ENCODE measurements at regions not wholly inside any gene's neighbourhood (a gene's known extent, or its start where the extent isn't known, plus 50 kb on each side); places are given as distances from the start of the nearest gene placed in this dataset.
A peak's percentile ranks its signal among the peaks of the same experiment; 100 is the strongest.

GRCh38 chr1:112805155-112805853 lies 90.2 kb upstream of the PPM1J start:
- no peaks in the 10 kb centered on the region for H3K36me3 Mint-ChIP-seq (ENCODE audit: insufficient read depth)
- H3K9me3 Mint-ChIP-seq, result no peaks in the 10 kb centered on the region
- peaks cover 4% of the 10 kb centered on the region for H3K27me3 Mint-ChIP-seq (ENCODE audit: low read depth)
- ATAC-seq, result no peak
- H3K4me3 Mint-ChIP-seq, result no peak overlapping the region
- no peaks in the 10 kb centered on the region for H3K4me1 Mint-ChIP-seq (ENCODE audit: low read depth)
- no peak for DNase-seq

GRCh38 chr1:112803906-112804762 lies 89.0 kb upstream of the PPM1J start:
- Mint-ChIP-seq H3K9me3 (no peaks in the 10 kb centered on the region), H3K36me3 (ENCODE audit: insufficient read depth) (no peaks in the 10 kb centered on the region), H3K4me3 (no peak overlapping the region), H3K4me1 (ENCODE audit: low read depth) (no peaks in the 10 kb centered on the region), H3K27me3 (ENCODE audit: low read depth) (peaks cover 4% of the 10 kb centered on the region)
- DNase-seq (peak; percentile 23), ATAC-seq (peak; percentile 79)

GRCh38 chr1:112800289-112800688 lies 85.2 kb upstream of the PPM1J start:
- Mint-ChIP-seq H3K9me3 (no peaks in the 10 kb centered on the region), H3K27me3 (ENCODE audit: low read depth) (peaks cover 4% of the 10 kb centered on the region), H3K4me1 (ENCODE audit: low read depth) (no peaks in the 10 kb centered on the region), H3K36me3 (ENCODE audit: insufficient read depth) (no peaks in the 10 kb centered on the region), H3K4me3 (no peak overlapping the region)
- DNase-seq (no peak), ATAC-seq (no peak)

- no peaks in the 10 kb centered on the region for H3K9me3 Mint-ChIP-seq
- peaks cover 4% of the 10 kb centered on the region for H3K27me3 Mint-ChIP-seq (ENCODE audit: low read depth)
- no peak for DNase-seq
- H3K4me1 Mint-ChIP-seq (ENCODE audit: low read depth), result no peaks in the 10 kb centered on the region
- no peak overlapping the region for H3K4me3 Mint-ChIP-seq
- H3K36me3 Mint-ChIP-seq (ENCODE audit: insufficient read depth), result no peaks in the 10 kb centered on the region
- ATAC-seq, result no peak
Measured at GRCh38 chr1:112798292-112798691, 83.2 kb upstream of the PPM1J start.

- Mint-ChIP-seq H3K27me3 (ENCODE audit: low read depth) (no peaks in the 10 kb centered on the region), H3K9me3 (no peaks in the 10 kb centered on the region), H3K4me3 (no peak overlapping the region), H3K4me1 (ENCODE audit: low read depth) (no peaks in the 10 kb centered on the region), H3K36me3 (ENCODE audit: insufficient read depth) (no peaks in the 10 kb centered on the region)
- DNase-seq (no peak), ATAC-seq (no peak)
Measured at GRCh38 chr1:112797224-112797623, 82.1 kb upstream of the PPM1J start.

GRCh38 chr1:112794654-112795239 lies 79.6 kb upstream of the PPM1J start:
- Mint-ChIP-seq H3K9me3 (no peaks in the 10 kb centered on the region), H3K4me1 (ENCODE audit: low read depth) (no peaks in the 10 kb centered on the region), H3K36me3 (ENCODE audit: insufficient read depth) (no peaks in the 10 kb centered on the region), H3K4me3 (no peak overlapping the region), H3K27me3 (ENCODE audit: low read depth) (peaks cover 3% of the 10 kb centered on the region)
- DNase-seq, result no peak
- ATAC-seq, result no peak

- Mint-ChIP-seq H3K4me3 (no peak overlapping the region), H3K9me3 (no peaks in the 10 kb centered on the region), H3K4me1 (ENCODE audit: low read depth) (no peaks in the 10 kb centered on the region), H3K36me3 (ENCODE audit: insufficient read depth) (no peaks in the 10 kb centered on the region), H3K27me3 (ENCODE audit: low read depth) (peaks cover 5% of the 10 kb centered on the region)
- DNase-seq (no peak), ATAC-seq (no peak)
Measured at GRCh38 chr1:112793631-112794565, 78.8 kb upstream of the PPM1J start.

- no peak for ATAC-seq
- DNase-seq, result no peak
- Mint-ChIP-seq H3K36me3 (ENCODE audit: insufficient read depth) (no peaks in the 10 kb centered on the region), H3K4me3 (no peak overlapping the region), H3K27me3 (ENCODE audit: low read depth) (peaks cover 5% of the 10 kb centered on the region), H3K9me3 (no peaks in the 10 kb centered on the region), H3K4me1 (ENCODE audit: low read depth) (no peaks in the 10 kb centered on the region)
Measured at GRCh38 chr1:112791723-112792104, 76.6 kb upstream of the PPM1J start.

- no peak overlapping the region for H3K4me3 Mint-ChIP-seq
- no peaks in the 10 kb centered on the region for H3K36me3 Mint-ChIP-seq (ENCODE audit: insufficient read depth)
- no peaks in the 10 kb centered on the region for H3K4me1 Mint-ChIP-seq (ENCODE audit: low read depth)
- DNase-seq (no peak), ATAC-seq (no peak)
- peaks cover 5% of the 10 kb centered on the region for H3K27me3 Mint-ChIP-seq (ENCODE audit: low read depth)
- no peaks in the 10 kb centered on the region for H3K9me3 Mint-ChIP-seq
Measured at GRCh38 chr1:112790920-112791722, 76.0 kb upstream of the PPM1J start.

GRCh38 chr1:112788561-112788960 lies 73.4 kb upstream of the PPM1J start:
- no peaks in the 10 kb centered on the region for H3K36me3 Mint-ChIP-seq (ENCODE audit: insufficient read depth)
- peaks cover 5% of the 10 kb centered on the region for H3K27me3 Mint-ChIP-seq (ENCODE audit: low read depth)
- DNase-seq (no peak), ATAC-seq (no peak)
- no peaks in the 10 kb centered on the region for H3K9me3 Mint-ChIP-seq
- no peak overlapping the region for H3K4me3 Mint-ChIP-seq
- H3K4me1 Mint-ChIP-seq (ENCODE audit: low read depth), result no peaks in the 10 kb centered on the region

GRCh38 chr1:112788054-112788453 lies 72.9 kb upstream of the PPM1J start:
- peaks cover 5% of the 10 kb centered on the region for H3K27me3 Mint-ChIP-seq (ENCODE audit: low read depth)
- H3K4me3 Mint-ChIP-seq, result no peak overlapping the region
- no peaks in the 10 kb centered on the region for H3K36me3 Mint-ChIP-seq (ENCODE audit: insufficient read depth)
- no peaks in the 10 kb centered on the region for H3K9me3 Mint-ChIP-seq
- H3K4me1 Mint-ChIP-seq (ENCODE audit: low read depth), result no peaks in the 10 kb centered on the region
- ATAC-seq, result no peak
- DNase-seq, result no peak

- Mint-ChIP-seq H3K4me1 (ENCODE audit: low read depth) (no peaks in the 10 kb centered on the region), H3K36me3 (ENCODE audit: insufficient read depth) (no peaks in the 10 kb centered on the region), H3K9me3 (no peaks in the 10 kb centered on the region), H3K27me3 (ENCODE audit: low read depth) (peaks cover 2% of the 10 kb centered on the region), H3K4me3 (no peak overlapping the region)
- no peak for ATAC-seq
- DNase-seq, result no peak
Measured at GRCh38 chr1:112783059-112783458, 67.9 kb upstream of the PPM1J start.

- DNase-seq, result no peak
- Mint-ChIP-seq H3K9me3 (no peaks in the 10 kb centered on the region), H3K27me3 (ENCODE audit: low read depth) (peaks cover 2% of the 10 kb centered on the region), H3K4me3 (no peak overlapping the region), H3K4me1 (ENCODE audit: low read depth) (no peaks in the 10 kb centered on the region), H3K36me3 (ENCODE audit: insufficient read depth) (no peaks in the 10 kb centered on the region)
- no peak for ATAC-seq
Measured at GRCh38 chr1:112779665-112780526, 64.8 kb upstream of the PPM1J start.

Measured in activated T-cell treated with anti-CD3 and anti-CD28 coated beads, Interleukin-2, amount 50 U/mL, for 4 hours (primary cell).